HG03378 (cell line): ENCODE measurements at regions not wholly inside any gene's neighbourhood (a gene's known extent, or its start where the extent isn't known, plus 50 kb on each side); places are given as distances from the start of the nearest gene placed in this dataset.
"Not testable (repeated sequence)": the region's sequence is repeated elsewhere in the genome, so short reads cannot be mapped to it uniquely, and the experiment has no call there.

Experiments
- ATAC-seq: cut with Tn5 transposase; IDR thresholded peaks from one replicate; pipeline ENCODE4 v1.9.1; 2021; ENCODE audit warnings: mild to moderate bottlenecking, moderate library complexity; ENCODE audit not compliant: unreplicated experiment

- ATAC-seq = no peak
Measured at GRCh38 chr21:34271189-34271851, 92.5 kb upstream of the KCNE2 start.

- ATAC-seq = no peak
Measured at GRCh38 chr21:34272321-34272720, 91.5 kb upstream of the KCNE2 start.

GRCh38 chr21:34274001-34274400, 89.8 kb upstream of the KCNE2 start:
- no peak for ATAC-seq

GRCh38 chr21:34276711-34277425, 86.9 kb upstream of the KCNE2 start:
- ATAC-seq = peak; percentile 78

GRCh38 chr21:34278451-34278850, 85.4 kb upstream of the KCNE2 start:
- ATAC-seq = no peak

GRCh38 chr21:34279285-34279684, 84.5 kb upstream of the KCNE2 start:
- no peak for ATAC-seq

GRCh38 chr21:34279883-34280282, 83.9 kb upstream of the KCNE2 start:
- no peak for ATAC-seq

GRCh38 chr21:34280389-34280795, 83.4 kb upstream of the KCNE2 start:
- no peak for ATAC-seq

- no peak for ATAC-seq
Measured at GRCh38 chr21:34280959-34281358, 82.8 kb upstream of the KCNE2 start.

- ATAC-seq = no peak
Measured at GRCh38 chr21:34282223-34282622, 81.6 kb upstream of the KCNE2 start.

GRCh38 chr21:34284666-34285065, 79.1 kb upstream of the KCNE2 start:
- ATAC-seq = no peak

- ATAC-seq = not testable (repeated sequence)
Measured at GRCh38 chr21:34288042-34288441, 75.8 kb upstream of the KCNE2 start.

GRCh38 chr21:34289856-34290255, 74.0 kb upstream of the KCNE2 start:
- no peak for ATAC-seq

GRCh38 chr21:34296878-34297277, 66.9 kb upstream of the KCNE2 start:
- no peak for ATAC-seq

- ATAC-seq = no peak
Measured at GRCh38 chr21:34298534-34299167, 65.2 kb upstream of the KCNE2 start.

- ATAC-seq = no peak
Measured at GRCh38 chr21:34299168-34299539, 64.7 kb upstream of the KCNE2 start.

GRCh38 chr21:34302521-34302920, 61.3 kb upstream of the KCNE2 start:
- ATAC-seq = no peak

- no peak for ATAC-seq
Measured at GRCh38 chr21:34305605-34306604, 57.9 kb upstream of the KCNE2 start.

GRCh38 chr21:34307991-34308532, 55.7 kb upstream of the KCNE2 start:
- ATAC-seq = no peak

- ATAC-seq = no peak
Measured at GRCh38 chr21:34311561-34312330, 52.1 kb upstream of the KCNE2 start.
